Astrocyte (in vitro differentiated cells and primary cell): ENCODE measurements at regions not wholly inside any gene's neighbourhood (a gene's known extent, or its start where the extent isn't known, plus 50 kb on each side); places are given as distances from the start of the nearest gene placed in this dataset.

Experiments
- DNase-seq: peaks from one replicate; pipeline ENCODE4 v3.0.0-alpha.2; 2010; ENCODE audit warnings: low read depth
- FAIRE-seq: peaks from 2 replicates; lab custom pipeline; 2011; peaks lifted over from hg19 to GRCh38; lab: Jason Lieb, UNC
- H2AFZ ChIP-seq: 2 replicates; pipeline ENCODE4 v1.6.0; 2012; ENCODE audit warnings: low read depth, low read length, inconsistent platforms
- H3K27ac ChIP-seq: 2 replicates; pipeline ENCODE4 v1.5.1; 2011; ENCODE audit warnings: low read depth, low read length, inconsistent platforms
- H3K27me3 ChIP-seq: 2 replicates; pipeline ENCODE4 v1.6.0; 2011; ENCODE audit warnings: low read length, inconsistent platforms; ENCODE audit not compliant: insufficient read depth
- H3K36me3 ChIP-seq: 2 replicates; pipeline ENCODE4 v1.5.1; 2011; ENCODE audit warnings: low read length, inconsistent platforms; ENCODE audit not compliant: insufficient read depth
- H3K4me1 ChIP-seq: 2 replicates; pipeline ENCODE4 v1.5.1; 2011; ENCODE audit warnings: low read length, inconsistent platforms; ENCODE audit not compliant: insufficient read depth
- H3K4me2 ChIP-seq: 2 replicates; pipeline ENCODE4 v1.6.0; 2012; ENCODE audit warnings: low read length, inconsistent platforms
- H3K4me3 ChIP-seq: 2 replicates; pipeline ENCODE4 v1.5.1; 2011; ENCODE audit warnings: low read depth, mild to moderate bottlenecking, low read length, inconsistent platforms; ENCODE audit not compliant: insufficient read depth
- H3K79me2 ChIP-seq: 2 replicates; pipeline ENCODE4 v1.6.0; 2012; ENCODE audit warnings: mild to moderate bottlenecking, low read length, inconsistent platforms; ENCODE audit not compliant: insufficient read depth
- H3K9ac ChIP-seq: 2 replicates; pipeline ENCODE4 v1.6.0; 2012; ENCODE audit warnings: mild to moderate bottlenecking, low read length, inconsistent platforms
- H3K9me3 ChIP-seq: 2 replicates; pipeline ENCODE4 v1.5.1; 2012; ENCODE audit warnings: low read depth, mild to moderate bottlenecking, low read length, inconsistent platforms; ENCODE audit not compliant: insufficient read depth
- H4K20me1 ChIP-seq: 2 replicates; pipeline ENCODE4 v1.6.0; 2012; ENCODE audit warnings: low read length, inconsistent platforms; ENCODE audit not compliant: insufficient read depth
- H3K27ac Mint-ChIP-seq: one replicate; pipeline ENCODE4 v1.8.0; 2021; ENCODE audit warnings: mild to moderate bottlenecking, mixed read lengths; ENCODE audit not compliant: unreplicated experiment
- H3K27me3 Mint-ChIP-seq: one replicate; pipeline ENCODE4 v1.8.0; 2021; ENCODE audit warnings: low read depth, mixed read lengths; ENCODE audit not compliant: unreplicated experiment
- H3K36me3 Mint-ChIP-seq: one replicate; pipeline ENCODE4 v1.8.0; 2021; ENCODE audit warnings: low read depth, mixed read lengths; ENCODE audit not compliant: unreplicated experiment
- H3K4me1 Mint-ChIP-seq: one replicate; pipeline ENCODE4 v1.8.0; 2021; ENCODE audit warnings: low read depth, mixed read lengths; ENCODE audit not compliant: unreplicated experiment
- H3K4me3 Mint-ChIP-seq: one replicate; pipeline ENCODE4 v1.8.0; 2021; ENCODE audit warnings: mild to moderate bottlenecking, moderate library complexity, mixed read lengths; ENCODE audit not compliant: unreplicated experiment
- H3K9me3 Mint-ChIP-seq: one replicate; pipeline ENCODE4 v1.8.0; 2021; ENCODE audit warnings: mild to moderate bottlenecking, mixed read lengths; ENCODE audit not compliant: unreplicated experiment
- EZH2 ChIP-seq: IDR thresholded peaks from 2 replicates; pipeline ENCODE4 v1.6.1; 2012; ENCODE audit warnings: mild to moderate bottlenecking, low read length, inconsistent platforms; ENCODE audit not compliant: insufficient read depth
- TF ChIP-seq, protein P1 (sequence below): IDR thresholded peaks from 2 replicates; pipeline ENCODE4 v1.5.1; 2011; ENCODE audit warnings: low read depth, mild to moderate bottlenecking, inconsistent platforms, low read length, moderate library complexity; ENCODE audit not compliant: insufficient read depth

GRCh38 chr15:95590533-95591044 lies 739.9 kb upstream of the NR2F2 start:
- no peaks in the 10 kb centered on the region for H4K20me1 ChIP-seq
- H2AFZ ChIP-seq = no peak overlapping the region
- Mint-ChIP-seq H3K36me3 (no peaks in the 10 kb centered on the region), H3K4me1 (no peaks in the 10 kb centered on the region), H3K4me3 (no peak overlapping the region), H3K27me3 (no peaks in the 10 kb centered on the region), H3K9me3 (peaks cover 2% of the 10 kb centered on the region), H3K27ac (no peak overlapping the region)
- no peak overlapping the region for H3K4me3 ChIP-seq
- H3K27ac ChIP-seq = no peak overlapping the region
- H3K4me2 ChIP-seq = no peak overlapping the region
- H3K4me1 ChIP-seq = no peaks in the 10 kb centered on the region
- FAIRE-seq = no peak
- no peak for TF ChIP-seq EZH2
- TF ChIP-seq, protein P1, sequence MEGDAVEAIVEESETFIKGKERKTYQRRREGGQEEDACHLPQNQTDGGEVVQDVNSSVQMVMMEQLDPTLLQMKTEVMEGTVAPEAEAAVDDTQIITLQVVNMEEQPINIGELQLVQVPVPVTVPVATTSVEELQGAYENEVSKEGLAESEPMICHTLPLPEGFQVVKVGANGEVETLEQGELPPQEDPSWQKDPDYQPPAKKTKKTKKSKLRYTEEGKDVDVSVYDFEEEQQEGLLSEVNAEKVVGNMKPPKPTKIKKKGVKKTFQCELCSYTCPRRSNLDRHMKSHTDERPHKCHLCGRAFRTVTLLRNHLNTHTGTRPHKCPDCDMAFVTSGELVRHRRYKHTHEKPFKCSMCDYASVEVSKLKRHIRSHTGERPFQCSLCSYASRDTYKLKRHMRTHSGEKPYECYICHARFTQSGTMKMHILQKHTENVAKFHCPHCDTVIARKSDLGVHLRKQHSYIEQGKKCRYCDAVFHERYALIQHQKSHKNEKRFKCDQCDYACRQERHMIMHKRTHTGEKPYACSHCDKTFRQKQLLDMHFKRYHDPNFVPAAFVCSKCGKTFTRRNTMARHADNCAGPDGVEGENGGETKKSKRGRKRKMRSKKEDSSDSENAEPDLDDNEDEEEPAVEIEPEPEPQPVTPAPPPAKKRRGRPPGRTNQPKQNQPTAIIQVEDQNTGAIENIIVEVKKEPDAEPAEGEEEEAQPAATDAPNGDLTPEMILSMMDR = no peak
- no peak for DNase-seq
- no peaks in the 10 kb centered on the region for H3K27me3 ChIP-seq
- no peak overlapping the region for H3K9ac ChIP-seq
- H3K79me2 ChIP-seq = no peaks in the 10 kb centered on the region
- H3K36me3 ChIP-seq = no peaks in the 10 kb centered on the region
- no peaks in the 10 kb centered on the region for H3K9me3 ChIP-seq

DNA sequence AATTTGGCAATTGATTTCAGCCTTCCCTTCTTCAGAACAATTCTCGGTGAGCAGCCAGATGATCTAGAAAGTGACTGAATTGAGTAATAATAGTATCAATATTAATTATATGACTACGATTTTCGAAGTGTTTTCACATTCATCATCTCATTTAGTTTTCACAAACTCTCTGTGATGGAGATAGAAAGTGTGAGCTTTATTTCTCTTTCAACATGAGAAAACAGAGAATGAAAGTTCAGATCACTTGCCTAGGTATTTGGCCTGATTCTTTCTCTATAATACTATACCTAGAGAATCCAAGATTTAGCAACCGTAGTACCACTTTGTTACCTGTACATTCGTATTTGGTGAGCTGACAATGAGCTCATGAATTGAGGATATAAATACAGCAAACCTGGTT lies 739.2 kb upstream of the NR2F2 start:
- Mint-ChIP-seq H3K9me3 (peaks cover 2% of the 10 kb centered on the region), H3K36me3 (no peaks in the 10 kb centered on the region), H3K4me1 (no peaks in the 10 kb centered on the region), H3K27me3 (no peaks in the 10 kb centered on the region), H3K27ac (no peak overlapping the region), H3K4me3 (no peak overlapping the region)
- no peak overlapping the region for H3K4me2 ChIP-seq
- H3K9ac ChIP-seq = no peak overlapping the region
- H3K27me3 ChIP-seq = no peaks in the 10 kb centered on the region
- no peak overlapping the region for H3K27ac ChIP-seq
- no peak overlapping the region for H3K4me3 ChIP-seq
- FAIRE-seq (no peak), DNase-seq (no peak)
- H3K79me2 ChIP-seq = no peaks in the 10 kb centered on the region
- H2AFZ ChIP-seq = no peak overlapping the region
- no peaks in the 10 kb centered on the region for H3K36me3 ChIP-seq
- no peaks in the 10 kb centered on the region for H4K20me1 ChIP-seq
- no peaks in the 10 kb centered on the region for H3K9me3 ChIP-seq
- TF ChIP-seq, protein P1 = no peak
- no peak for TF ChIP-seq EZH2
- no peaks in the 10 kb centered on the region for H3K4me1 ChIP-seq

- Mint-ChIP-seq H3K4me1 (no peaks in the 10 kb centered on the region), H3K9me3 (peaks cover 2% of the 10 kb centered on the region), H3K36me3 (no peaks in the 10 kb centered on the region), H3K4me3 (no peak overlapping the region), H3K27ac (no peak overlapping the region), H3K27me3 (no peaks in the 10 kb centered on the region)
- DNase-seq (peak; percentile 55), FAIRE-seq (no peak)
- no peaks in the 10 kb centered on the region for H3K27me3 ChIP-seq
- H3K36me3 ChIP-seq = no peaks in the 10 kb centered on the region
- TF ChIP-seq, protein P1 = no peak
- TF ChIP-seq EZH2 = no peak
- H3K4me1 ChIP-seq = no peaks in the 10 kb centered on the region
- no peaks in the 10 kb centered on the region for H3K9me3 ChIP-seq
- H2AFZ ChIP-seq = no peak overlapping the region
- no peak overlapping the region for H3K4me2 ChIP-seq
- H3K9ac ChIP-seq = no peak overlapping the region
- H3K79me2 ChIP-seq = no peaks in the 10 kb centered on the region
- no peak overlapping the region for H3K4me3 ChIP-seq
- no peak overlapping the region for H3K27ac ChIP-seq
- no peaks in the 10 kb centered on the region for H4K20me1 ChIP-seq
Measured at GRCh38 chr15:95591886-95592285, 738.6 kb upstream of the NR2F2 start.
